ENCODE measurements at regions not wholly inside any gene's neighbourhood (a gene's known extent, or its start where the extent isn't known, plus 50 kb on each side); places are given as distances from the start of the nearest gene placed in this dataset.

- Histone ChIP-seq H3K4me1 (ENCODE audit: control insufficient read depth in 2 of 2, insufficient read depth in 2 of 2, low read length in 2 of 2) (no peaks in the 10 kb centered on the region), H3K9me3 (ENCODE audit: control insufficient read depth in 2 of 3, low read length in 3 of 3) (no peaks in the 10 kb centered on the region), H3K4me3 (ENCODE audit: low read length) (no peak overlapping the region), H3K27me3 (ENCODE audit: control insufficient read depth in 2 of 2, insufficient read depth in 2 of 2, low read length in 2 of 2) (no peaks in the 10 kb centered on the region), H3K27ac (ENCODE audit: low read depth, low read length) (no peak overlapping the region), H3K36me3 (ENCODE audit: control insufficient read depth in 2 of 3, insufficient read depth in 3 of 3, low read length in 3 of 3) (no peaks in the 10 kb centered on the region)
- no peaks in the 10 kb centered on the region for H3K4me1 Mint-ChIP-seq
- ATAC-seq = no peak
- CTCF ChIA-PET = no interaction called here
- H3K4me3 Mint-ChIP-seq = no peak overlapping the region
- intact Hi-C loops (cut with micrococcal nuclease) = no loop called here
- DNase-seq = no peak
- no peaks in the 10 kb centered on the region for H3K36me3 Mint-ChIP-seq
- H3K9me3 Mint-ChIP-seq = peaks cover 0 to 8% (median 0%) of the 10 kb centered on the region in 11 donors
- peaks cover 0 to 6% (median 3%) of the 10 kb centered on the region in 5 donors for H3K27me3 Mint-ChIP-seq
- POLR2A ChIA-PET = no interaction called here
- H3K27ac Mint-ChIP-seq = no peak overlapping the region
Observed at GRCh38 chr20:39660965-39661364, 698.8 kb downstream of the DHX35 start.

GRCh38 chr20:39660226-39660625 lies 698.1 kb downstream of the DHX35 start:
- ChIA-PET CTCF (no interaction called here), POLR2A (no interaction called here)
- no peaks in the 10 kb centered on the region for H3K36me3 ChIP-seq (ENCODE audit: control insufficient read depth in 2 of 3, insufficient read depth in 3 of 3, low read length in 3 of 3)
- no peaks in the 10 kb centered on the region for H3K36me3 Mint-ChIP-seq
- DNase-seq = no peak
- H3K27ac ChIP-seq (ENCODE audit: low read depth, low read length) = no peak overlapping the region
- H3K27me3 ChIP-seq (ENCODE audit: control insufficient read depth in 2 of 2, insufficient read depth in 2 of 2, low read length in 2 of 2) = no peaks in the 10 kb centered on the region
- H3K4me3 Mint-ChIP-seq = no peak overlapping the region
- ATAC-seq = no peak
- no peak overlapping the region for H3K4me3 ChIP-seq (ENCODE audit: low read length)
- intact Hi-C loops (cut with micrococcal nuclease) = no loop called here
- peaks cover 0 to 3% (median 0%) of the 10 kb centered on the region in 5 donors for H3K27me3 Mint-ChIP-seq
- H3K9me3 ChIP-seq (ENCODE audit: control insufficient read depth in 2 of 3, low read length in 3 of 3) = no peaks in the 10 kb centered on the region
- no peak overlapping the region for H3K27ac Mint-ChIP-seq
- peaks cover 0 to 8% (median 0%) of the 10 kb centered on the region in 11 donors for H3K9me3 Mint-ChIP-seq
- no peaks in the 10 kb centered on the region for H3K4me1 Mint-ChIP-seq
- no peaks in the 10 kb centered on the region for H3K4me1 ChIP-seq (ENCODE audit: control insufficient read depth in 2 of 2, insufficient read depth in 2 of 2, low read length in 2 of 2)

- no peaks in the 10 kb centered on the region for H3K36me3 ChIP-seq (ENCODE audit: control insufficient read depth in 2 of 3, insufficient read depth in 3 of 3, low read length in 3 of 3)
- no peaks in the 10 kb centered on the region for H3K9me3 ChIP-seq (ENCODE audit: control insufficient read depth in 2 of 3, low read length in 3 of 3)
- ChIA-PET CTCF (no interaction called here), POLR2A (no interaction called here)
- no peaks in the 10 kb centered on the region for H3K4me1 Mint-ChIP-seq
- no peak overlapping the region for H3K4me3 ChIP-seq (ENCODE audit: low read length)
- intact Hi-C loops (cut with micrococcal nuclease) = no loop called here
- H3K27me3 ChIP-seq (ENCODE audit: control insufficient read depth in 2 of 2, insufficient read depth in 2 of 2, low read length in 2 of 2) = no peaks in the 10 kb centered on the region
- peaks cover 0 to 3% (median 0%) of the 10 kb centered on the region in 5 donors for H3K27me3 Mint-ChIP-seq
- no peak overlapping the region for H3K4me3 Mint-ChIP-seq
- H3K27ac ChIP-seq (ENCODE audit: low read depth, low read length) = no peak overlapping the region
- ATAC-seq (no peak), DNase-seq (no peak)
- H3K36me3 Mint-ChIP-seq = no peaks in the 10 kb centered on the region
- no peaks in the 10 kb centered on the region for H3K4me1 ChIP-seq (ENCODE audit: control insufficient read depth in 2 of 2, insufficient read depth in 2 of 2, low read length in 2 of 2)
- H3K27ac Mint-ChIP-seq = no peak overlapping the region
- peaks cover 0 to 8% (median 0%) of the 10 kb centered on the region in 11 donors for H3K9me3 Mint-ChIP-seq
Observed at GRCh38 chr20:39658662-39659409, 696.7 kb downstream of the DHX35 start.

- DNase-seq (no peak), ATAC-seq (no peak)
- H3K27ac ChIP-seq (ENCODE audit: low read depth, low read length) = no peak overlapping the region
- Mint-ChIP-seq H3K27me3 (peaks cover 0 to 18% (median 9%) of the 10 kb centered on the region in 5 donors), H3K9me3 (peaks cover 0 to 10% (median 4%) of the 10 kb centered on the region in 11 donors), H3K27ac (no peak overlapping the region), H3K4me1 (no peaks in the 10 kb centered on the region), H3K4me3 (no peak overlapping the region), H3K36me3 (peaks cover 0 to 6% (median 0%) of the 10 kb centered on the region in 5 donors)
- CTCF ChIA-PET = no interaction called here
- POLR2A ChIA-PET = no interaction called here
- no peaks in the 10 kb centered on the region for H3K9me3 ChIP-seq (ENCODE audit: control insufficient read depth in 2 of 3, low read length in 3 of 3)
- intact Hi-C loops (cut with micrococcal nuclease) = no loop called here
- no peaks in the 10 kb centered on the region for H3K27me3 ChIP-seq (ENCODE audit: control insufficient read depth in 2 of 2, insufficient read depth in 2 of 2, low read length in 2 of 2)
- no peaks in the 10 kb centered on the region for H3K36me3 ChIP-seq (ENCODE audit: control insufficient read depth in 2 of 3, insufficient read depth in 3 of 3, low read length in 3 of 3)
- no peak overlapping the region for H3K4me3 ChIP-seq (ENCODE audit: low read length)
- H3K4me1 ChIP-seq (ENCODE audit: control insufficient read depth in 2 of 2, insufficient read depth in 2 of 2, low read length in 2 of 2) = no peaks in the 10 kb centered on the region
Observed at GRCh38 chr20:39654171-39654570, 692.0 kb downstream of the DHX35 start.

- Histone ChIP-seq H3K4me3 (ENCODE audit: low read length) (no peak overlapping the region), H3K4me1 (ENCODE audit: control insufficient read depth in 2 of 2, insufficient read depth in 2 of 2, low read length in 2 of 2) (no peaks in the 10 kb centered on the region), H3K27me3 (ENCODE audit: control insufficient read depth in 2 of 2, insufficient read depth in 2 of 2, low read length in 2 of 2) (no peaks in the 10 kb centered on the region), H3K36me3 (ENCODE audit: control insufficient read depth in 2 of 3, insufficient read depth in 3 of 3, low read length in 3 of 3) (no peaks in the 10 kb centered on the region), H3K9me3 (ENCODE audit: control insufficient read depth in 2 of 3, low read length in 3 of 3) (no peaks in the 10 kb centered on the region), H3K27ac (ENCODE audit: low read depth, low read length) (no peak overlapping the region)
- intact Hi-C loops (cut with micrococcal nuclease) = no loop called here
- CTCF ChIA-PET = no interaction called here
- Mint-ChIP-seq H3K27me3 (peaks cover 0 to 18% (median 9%) of the 10 kb centered on the region in 5 donors), H3K36me3 (peaks cover 0 to 6% (median 0%) of the 10 kb centered on the region in 5 donors), H3K4me1 (no peaks in the 10 kb centered on the region), H3K27ac (no peak overlapping the region), H3K4me3 (no peak overlapping the region), H3K9me3 (peaks cover 0 to 10% (median 4%) of the 10 kb centered on the region in 11 donors)
- DNase-seq = no peak
- POLR2A ChIA-PET = no interaction called here
- no peak for ATAC-seq
Observed at GRCh38 chr20:39651645-39652325, 689.6 kb downstream of the DHX35 start.

- ChIA-PET CTCF (no interaction called here), POLR2A (no interaction called here)
- Histone ChIP-seq H3K36me3 (ENCODE audit: control insufficient read depth in 2 of 3, insufficient read depth in 3 of 3, low read length in 3 of 3) (no peaks in the 10 kb centered on the region), H3K27ac (ENCODE audit: low read depth, low read length) (no peak overlapping the region), H3K4me3 (ENCODE audit: low read length) (no peak overlapping the region), H3K9me3 (ENCODE audit: control insufficient read depth in 2 of 3, low read length in 3 of 3) (no peaks in the 10 kb centered on the region), H3K27me3 (ENCODE audit: control insufficient read depth in 2 of 2, insufficient read depth in 2 of 2, low read length in 2 of 2) (no peaks in the 10 kb centered on the region), H3K4me1 (ENCODE audit: control insufficient read depth in 2 of 2, insufficient read depth in 2 of 2, low read length in 2 of 2) (no peaks in the 10 kb centered on the region)
- no peak overlapping the region for H3K4me3 Mint-ChIP-seq
- H3K27me3 Mint-ChIP-seq = peaks cover 0 to 24% (median 9%) of the 10 kb centered on the region in 5 donors
- no peak for ATAC-seq
- intact Hi-C loops (cut with micrococcal nuclease) = no loop called here
- peaks cover 0 to 6% (median 0%) of the 10 kb centered on the region in 5 donors for H3K36me3 Mint-ChIP-seq
- peaks cover 0 to 7% (median 0%) of the 10 kb centered on the region in 11 donors for H3K9me3 Mint-ChIP-seq
- H3K27ac Mint-ChIP-seq = no peak overlapping the region
- no peak for DNase-seq
- H3K4me1 Mint-ChIP-seq = no peaks in the 10 kb centered on the region
Observed at GRCh38 chr20:39646874-39647413, 684.8 kb downstream of the DHX35 start.

All from naive thymus-derived CD4-positive, alpha-beta T cell (primary cell).